Nephron progenitor cell (in vitro differentiated cells): ENCODE measurements at regions not wholly inside any gene's neighbourhood (a gene's known extent, or its start where the extent isn't known, plus 50 kb on each side); places are given as distances from the start of the nearest gene placed in this dataset.

ENCODE experiments used
- DNase-seq: peaks from one replicate; pipeline ENCODE4 v3.0.0; 2021
- H3K27ac Mint-ChIP-seq: 2 replicates; pipeline ENCODE4 v1.8.0; 2021; ENCODE audit warnings: mild to moderate bottlenecking, moderate library complexity, mixed read lengths
- H3K27me3 Mint-ChIP-seq: 2 replicates; pipeline ENCODE4 v1.8.0; 2021; ENCODE audit warnings: mild to moderate bottlenecking, low read depth, mixed read lengths; ENCODE audit not compliant: poor library complexity
- H3K36me3 Mint-ChIP-seq: 2 replicates; pipeline ENCODE4 v1.8.0; 2021; ENCODE audit warnings: low read depth, mixed read lengths
- H3K4me1 Mint-ChIP-seq: 2 replicates; pipeline ENCODE4 v1.8.0; 2021; ENCODE audit warnings: mixed read lengths
- H3K4me3 Mint-ChIP-seq: 2 replicates; pipeline ENCODE4 v1.8.0; 2021; ENCODE audit warnings: mild to moderate bottlenecking, moderate library complexity, mixed read lengths
- H3K9me3 Mint-ChIP-seq: 2 replicates; pipeline ENCODE4 v1.8.0; 2021; ENCODE audit warnings: mild to moderate bottlenecking, moderate library complexity, mixed read lengths
- CTCF ChIP-seq: fragments of 200-600 bp; sonication (generic); IDR thresholded peaks from 2 replicates; pipeline ENCODE4 v1.5.0; 2021; ENCODE audit warnings: antibody characterized with exemption

- H3K4me3 Mint-ChIP-seq: no peak overlapping the region
Measured at GRCh38 chr2:48098539-48098938, 192.2 kb upstream of the FBXO11 start.

GRCh38 chr2:48104418-48104817 lies 198.1 kb upstream of the FBXO11 start:
- Mint-ChIP-seq H3K27ac (no peak overlapping the region), H3K27me3 (no peaks in the 10 kb centered on the region), H3K4me3 (no peak overlapping the region), H3K36me3 (no peaks in the 10 kb centered on the region), H3K4me1 (peaks cover 27% of the 10 kb centered on the region), H3K9me3 (peaks cover 17% of the 10 kb centered on the region)
- no peak for DNase-seq
- TF ChIP-seq CTCF: no peak

More at GRCh38 chr2:48098539-48098938, 192.2 kb upstream of the FBXO11 start:
- H3K9me3 Mint-ChIP-seq: peaks cover 25% of the 10 kb centered on the region
- no peaks in the 10 kb centered on the region for H3K4me1 Mint-ChIP-seq
- H3K27me3 Mint-ChIP-seq: no peaks in the 10 kb centered on the region
- H3K36me3 Mint-ChIP-seq: no peaks in the 10 kb centered on the region
- DNase-seq: no peak
- H3K27ac Mint-ChIP-seq: no peak overlapping the region
- TF ChIP-seq CTCF: no peak

- DNase-seq: no peak
- Mint-ChIP-seq H3K9me3 (peaks cover 3% of the 10 kb centered on the region), H3K27me3 (no peaks in the 10 kb centered on the region), H3K36me3 (no peaks in the 10 kb centered on the region), H3K4me3 (no peak overlapping the region), H3K4me1 (peaks cover 41% of the 10 kb centered on the region), H3K27ac (peak overlapping the region; percentile 18)
- TF ChIP-seq CTCF: no peak
Measured at GRCh38 chr2:48105848-48106247, 199.6 kb upstream of the FBXO11 start.

- H3K27ac Mint-ChIP-seq: no peak overlapping the region
- no peak overlapping the region for H3K4me3 Mint-ChIP-seq
- no peaks in the 10 kb centered on the region for H3K9me3 Mint-ChIP-seq
- no peaks in the 10 kb centered on the region for H3K36me3 Mint-ChIP-seq
- H3K4me1 Mint-ChIP-seq: peaks cover 52% of the 10 kb centered on the region
- DNase-seq: no peak
- H3K27me3 Mint-ChIP-seq: no peaks in the 10 kb centered on the region
- TF ChIP-seq CTCF: no peak
Measured at GRCh38 chr2:48107326-48107925, 201.1 kb upstream of the FBXO11 start.

GRCh38 chr2:48108455-48108854 lies 202.2 kb upstream of the FBXO11 start:
- H3K9me3 Mint-ChIP-seq: no peaks in the 10 kb centered on the region

More at GRCh38 chr2:48108455-48108854, 202.2 kb upstream of the FBXO11 start:
- Mint-ChIP-seq H3K27me3 (no peaks in the 10 kb centered on the region), H3K27ac (no peak overlapping the region), H3K36me3 (no peaks in the 10 kb centered on the region), H3K4me1 (peaks cover 54% of the 10 kb centered on the region), H3K4me3 (no peak overlapping the region)
- no peak for TF ChIP-seq CTCF
- no peak for DNase-seq
